ENCODE measurements at regions not wholly inside any gene's neighbourhood (a gene's known extent, or its start where the extent isn't known, plus 50 kb on each side); places are given as distances from the start of the nearest gene placed in this dataset.

- FAIRE-seq: no peak
- POLR2A ChIA-PET: no interaction called here
- no TSS peak for BruUV-seq (replicated peaks)
Measured at GRCh38 chr4:135098061-135098460, 896.5 kb upstream of the PABPC4L start.

More at GRCh38 chr4:135098061-135098460, 896.5 kb upstream of the PABPC4L start:
- Histone ChIP-seq H3K9ac (replicated peaks; ENCODE audit: extremely low read depth, insufficient read depth, low read length) (no peak overlapping the region), H3K79me2 (ENCODE audit: control insufficient read depth, insufficient read depth, low read length) (no peaks in the 10 kb centered on the region), H3K27ac (ENCODE audit: insufficient read depth, low read depth, low read length) (no peak overlapping the region), H3K9me1 (replicated peaks; ENCODE audit: control insufficient read depth, extremely low read depth, insufficient read depth, low read length) (no peaks in the 10 kb centered on the region), H3K4me2 (ENCODE audit: insufficient read depth, low read length) (no peak overlapping the region), H4K20me1 (replicated peaks; ENCODE audit: control insufficient read depth, extremely low read depth, insufficient read depth, low read length) (no peaks in the 10 kb centered on the region), H2AFZ (ENCODE audit: low read depth, low read length) (no peak overlapping the region), H3K27me3 (ENCODE audit: control insufficient read depth in 2 of 2, insufficient read depth in 2 of 2, low read length in 2 of 2) (no peaks in the 10 kb centered on the region), H3K9me3 (replicated peaks; ENCODE audit: control insufficient read depth, insufficient read depth, low read length) (no peaks in the 10 kb centered on the region), H3K4me1 (ENCODE audit: control insufficient read depth, extremely low read depth, insufficient read depth, low read length) (no peaks in the 10 kb centered on the region), H3K36me3 (ENCODE audit: control insufficient read depth in 2 of 2, extremely low read depth in 1 of 2, insufficient read depth in 2 of 2, low read length in 2 of 2) (no peaks in the 10 kb centered on the region), H3K4me3 (replicated peaks in 1 of 3; ENCODE audit: insufficient read depth in 1 of 3, low read depth in 1 of 3, low read length in 3 of 3) (no peak overlapping the region)
- CTCF ChIA-PET: no interaction called here
- intact Hi-C loops (cut with micrococcal nuclease) (no loop called here), dilution Hi-C loops (cut with MboI; ENCODE audit: extremely low pct_ligation_motif_present, low sequenced_read_pairs) (no loop called here)
- TF ChIP-seq CTCF (IDR thresholded peaks at IDR 0.05; ENCODE audit: extremely low read depth in 1 of 2, insufficient read depth in 1 of 2, low read depth in 1 of 2, low read length in 2 of 2): no peak
- no peak for TF ChIP-seq MYC (IDR thresholded peaks at IDR 0.05; ENCODE audit: low read depth, low read length)
- TF ChIP-seq POLR2AphosphoS5 (IDR thresholded peaks at IDR 0.05; ENCODE audit: insufficient read depth, low read depth, low read length): no peak
- TF ChIP-seq EZH2 (IDR thresholded peaks at IDR 0.05; ENCODE audit: borderline replicate concordance, low read depth, low read length, severe bottlenecking): no peak
- TF ChIP-seq JUN (IDR thresholded peaks at IDR 0.05; ENCODE audit: borderline replicate concordance, insufficient read depth, insufficient read length, low read depth): no peak
- TF ChIP-seq MAX (IDR thresholded peaks at IDR 0.05; ENCODE audit: insufficient read depth, insufficient read length): no peak
- no peak for TF ChIP-seq POLR2A (IDR thresholded peaks at IDR 0.05; ENCODE audit: low read depth, low read length)
- no peak for TF ChIP-seq FOS (IDR thresholded peaks at IDR 0.05; ENCODE audit: borderline replicate concordance, insufficient read depth, low read length)
- no peak for TF ChIP-seq GATA2 (IDR thresholded peaks at IDR 0.05; ENCODE audit: insufficient read depth, insufficient read length, low read depth, low read length)
- no peak for DNase-seq (ENCODE audit: low read depth, low spot score)
